GM18511 (cell line): ENCODE measurements at regions not wholly inside any gene's neighbourhood (a gene's known extent, or its start where the extent isn't known, plus 50 kb on each side); places are given as distances from the start of the nearest gene placed in this dataset.

Source experiments
- ATAC-seq: cut with Tn5 transposase; IDR thresholded peaks from one replicate; pipeline ENCODE4 v1.9.1; 2021; ENCODE audit warnings: mild to moderate bottlenecking, moderate library complexity; ENCODE audit not compliant: unreplicated experiment

GRCh38 chr1:238248356-238248755 is 357.6 kb upstream of the ZP4 start:
- ATAC-seq, result no peak

GRCh38 chr1:238242181-238242580 is 351.5 kb upstream of the ZP4 start:
- ATAC-seq, result no peak

GRCh38 chr1:238241607-238242006 is 350.9 kb upstream of the ZP4 start:
- ATAC-seq, result no peak

GRCh38 chr1:238239343-238239742 is 348.6 kb upstream of the ZP4 start:
- ATAC-seq, result no peak

GRCh38 chr1:238233966-238234365 is 343.2 kb upstream of the ZP4 start:
- ATAC-seq, result no peak

GRCh38 chr1:238232084-238232710 is 341.5 kb upstream of the ZP4 start:
- ATAC-seq, result no peak

GRCh38 chr1:238226810-238227209 is 336.1 kb upstream of the ZP4 start:
- no peak for ATAC-seq

GRCh38 chr1:238223076-238223640 is 332.4 kb upstream of the ZP4 start:
- no peak for ATAC-seq

- no peak for ATAC-seq
These were observed 331.0 kb upstream of the ZP4 start for GRCh38 chr1:238221738-238222137.

GRCh38 chr1:238214449-238214848 is 323.7 kb upstream of the ZP4 start:
- ATAC-seq, result no peak

GRCh38 chr1:238205045-238205662 is 314.4 kb upstream of the ZP4 start:
- ATAC-seq, result no peak

- no peak for ATAC-seq
These were observed 311.3 kb upstream of the ZP4 start for GRCh38 chr1:238201992-238202391.

- ATAC-seq, result no peak
These were observed 308.6 kb upstream of the ZP4 start for GRCh38 chr1:238199325-238199724.

GRCh38 chr1:238196516-238196915 is 305.8 kb upstream of the ZP4 start:
- ATAC-seq, result no peak

- ATAC-seq, result no peak
These were observed 300.4 kb upstream of the ZP4 start for GRCh38 chr1:238191170-238191569.

- ATAC-seq, result no peak
These were observed 296.8 kb upstream of the ZP4 start for GRCh38 chr1:238187575-238187949.

GRCh38 chr1:238186887-238187574 is 296.3 kb upstream of the ZP4 start:
- ATAC-seq, result no peak

GRCh38 chr1:238177960-238178645 is 287.4 kb upstream of the ZP4 start:
- ATAC-seq, result no peak

- no peak for ATAC-seq
These were observed 286.6 kb upstream of the ZP4 start for GRCh38 chr1:238177351-238177750.

GRCh38 chr1:238176441-238176840 is 285.7 kb upstream of the ZP4 start:
- ATAC-seq, result no peak

GRCh38 chr1:238171985-238172384 is 281.3 kb upstream of the ZP4 start:
- no peak for ATAC-seq
